ENCODE measurements at regions not wholly inside any gene's neighbourhood (a gene's known extent, or its start where the extent isn't known, plus 50 kb on each side); places are given as distances from the start of the nearest gene placed in this dataset.

GRCh38 chr10:76733441-76733936 lies 904.1 kb downstream of the KCNMA1 start:
- no peak for DNase-seq

GRCh38 chr10:76732306-76732705 lies 905.3 kb downstream of the KCNMA1 start:
- no peak for DNase-seq

- DNase-seq: peak; percentile 15
Measured at GRCh38 chr10:76729841-76730487, 907.6 kb downstream of the KCNMA1 start.

- no peak for DNase-seq
Measured at GRCh38 chr10:76729346-76729745, 908.3 kb downstream of the KCNMA1 start.

- no peak for DNase-seq
Measured at GRCh38 chr10:76727038-76727437, 910.6 kb downstream of the KCNMA1 start.

GRCh38 chr10:76723844-76724243 lies 913.8 kb downstream of the KCNMA1 start:
- no peak for DNase-seq

- no peak for DNase-seq
Measured at GRCh38 chr10:76721891-76722505, 915.6 kb downstream of the KCNMA1 start.

- no peak for DNase-seq
Measured at GRCh38 chr10:76719006-76719405, 918.6 kb downstream of the KCNMA1 start.

GRCh38 chr10:76717141-76717540 lies 920.5 kb downstream of the KCNMA1 start:
- no peak for DNase-seq

GRCh38 chr10:76711222-76711997 lies 926.2 kb downstream of the KCNMA1 start:
- no peak for DNase-seq

GRCh38 chr10:76700241-76700640 lies 937.4 kb downstream of the KCNMA1 start:
- no peak for DNase-seq

- no peak for DNase-seq
Measured at GRCh38 chr10:76697923-76698322, 939.7 kb downstream of the KCNMA1 start.

GRCh38 chr10:76695069-76695468 lies 942.5 kb downstream of the KCNMA1 start:
- no peak for DNase-seq

GRCh38 chr10:76686201-76686600 lies 951.4 kb downstream of the KCNMA1 start:
- no peak for DNase-seq

- DNase-seq: no peak
Measured at GRCh38 chr10:76684968-76685367, 952.6 kb downstream of the KCNMA1 start.

GRCh38 chr10:76681153-76681552 lies 956.5 kb downstream of the KCNMA1 start:
- DNase-seq: peak; percentile 37

GRCh38 chr10:76679030-76679429 lies 958.6 kb downstream of the KCNMA1 start:
- no peak for DNase-seq

GRCh38 chr10:76675951-76676587 lies 961.5 kb downstream of the KCNMA1 start:
- peak; percentile 91 for DNase-seq

- DNase-seq: no peak
Measured at GRCh38 chr10:76675561-76675950, 962.1 kb downstream of the KCNMA1 start.

GRCh38 chr10:76667408-76668370 lies 969.9 kb downstream of the KCNMA1 start:
- DNase-seq: peak; percentile 3

- no peak for DNase-seq
Measured at GRCh38 chr10:76666891-76667290, 970.7 kb downstream of the KCNMA1 start.

- DNase-seq: no peak
Measured at GRCh38 chr10:76665029-76665428, 972.6 kb downstream of the KCNMA1 start.
